ENCODE measurements at regions not wholly inside any gene's neighbourhood (a gene's known extent, or its start where the extent isn't known, plus 50 kb on each side); places are given as distances from the start of the nearest gene placed in this dataset.

DNA sequence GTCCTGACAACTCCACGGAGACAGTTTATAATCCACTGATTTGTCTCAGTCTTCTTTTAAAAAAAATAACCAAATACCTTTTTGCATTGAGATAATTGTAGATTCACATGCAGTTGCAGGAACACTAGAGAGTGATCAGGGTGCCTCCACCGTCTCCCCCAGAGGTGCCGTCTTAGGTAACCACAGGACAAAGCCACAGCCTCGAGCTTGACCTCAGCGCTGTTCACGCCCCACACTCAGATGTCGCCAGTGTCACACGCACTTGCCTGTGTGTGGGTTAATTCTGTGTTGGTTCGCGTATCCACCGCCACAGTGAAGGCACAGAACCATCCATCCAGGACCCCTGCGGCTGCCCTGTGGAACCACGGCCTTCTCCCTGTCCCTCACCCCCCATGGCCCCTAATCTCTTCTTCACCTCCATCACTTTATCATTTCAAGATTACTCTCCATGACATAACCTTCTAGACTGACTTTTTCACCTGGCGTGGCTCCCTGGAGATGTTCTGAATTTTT lies 295.0 kb upstream of the HDAC4 start:
- POLR2A ChIA-PET, result no interaction called here
- H3K27me3 Mint-ChIP-seq (ENCODE audit: insufficient read depth, unreplicated experiment), result peaks cover 60% of the 10 kb centered on the region
- no peak overlapping the region for H3K27ac Mint-ChIP-seq (ENCODE audit: low read depth, unreplicated experiment)
- CTCF ChIA-PET, result no interaction called here
- TF ChIP-seq, protein P1, sequence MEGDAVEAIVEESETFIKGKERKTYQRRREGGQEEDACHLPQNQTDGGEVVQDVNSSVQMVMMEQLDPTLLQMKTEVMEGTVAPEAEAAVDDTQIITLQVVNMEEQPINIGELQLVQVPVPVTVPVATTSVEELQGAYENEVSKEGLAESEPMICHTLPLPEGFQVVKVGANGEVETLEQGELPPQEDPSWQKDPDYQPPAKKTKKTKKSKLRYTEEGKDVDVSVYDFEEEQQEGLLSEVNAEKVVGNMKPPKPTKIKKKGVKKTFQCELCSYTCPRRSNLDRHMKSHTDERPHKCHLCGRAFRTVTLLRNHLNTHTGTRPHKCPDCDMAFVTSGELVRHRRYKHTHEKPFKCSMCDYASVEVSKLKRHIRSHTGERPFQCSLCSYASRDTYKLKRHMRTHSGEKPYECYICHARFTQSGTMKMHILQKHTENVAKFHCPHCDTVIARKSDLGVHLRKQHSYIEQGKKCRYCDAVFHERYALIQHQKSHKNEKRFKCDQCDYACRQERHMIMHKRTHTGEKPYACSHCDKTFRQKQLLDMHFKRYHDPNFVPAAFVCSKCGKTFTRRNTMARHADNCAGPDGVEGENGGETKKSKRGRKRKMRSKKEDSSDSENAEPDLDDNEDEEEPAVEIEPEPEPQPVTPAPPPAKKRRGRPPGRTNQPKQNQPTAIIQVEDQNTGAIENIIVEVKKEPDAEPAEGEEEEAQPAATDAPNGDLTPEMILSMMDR (IDR thresholded peaks at IDR 0.05; ENCODE audit: unreplicated experiment), result no peak
- H3K4me3 Mint-ChIP-seq (ENCODE audit: unreplicated experiment), result no peak overlapping the region
- no peaks in the 10 kb centered on the region for H3K4me1 Mint-ChIP-seq (ENCODE audit: insufficient read depth, unreplicated experiment)
- intact Hi-C loops (cut with micrococcal nuclease), result no loop called here
- no peaks in the 10 kb centered on the region for H3K9me3 Mint-ChIP-seq (ENCODE audit: unreplicated experiment)
- peaks cover 7% of the 10 kb centered on the region for H3K36me3 Mint-ChIP-seq (ENCODE audit: insufficient read depth, unreplicated experiment)
- BruUV-seq (replicated peaks), result no TSS peak
- DNase-seq (ENCODE audit: unreplicated experiment), result no peak

DNA sequence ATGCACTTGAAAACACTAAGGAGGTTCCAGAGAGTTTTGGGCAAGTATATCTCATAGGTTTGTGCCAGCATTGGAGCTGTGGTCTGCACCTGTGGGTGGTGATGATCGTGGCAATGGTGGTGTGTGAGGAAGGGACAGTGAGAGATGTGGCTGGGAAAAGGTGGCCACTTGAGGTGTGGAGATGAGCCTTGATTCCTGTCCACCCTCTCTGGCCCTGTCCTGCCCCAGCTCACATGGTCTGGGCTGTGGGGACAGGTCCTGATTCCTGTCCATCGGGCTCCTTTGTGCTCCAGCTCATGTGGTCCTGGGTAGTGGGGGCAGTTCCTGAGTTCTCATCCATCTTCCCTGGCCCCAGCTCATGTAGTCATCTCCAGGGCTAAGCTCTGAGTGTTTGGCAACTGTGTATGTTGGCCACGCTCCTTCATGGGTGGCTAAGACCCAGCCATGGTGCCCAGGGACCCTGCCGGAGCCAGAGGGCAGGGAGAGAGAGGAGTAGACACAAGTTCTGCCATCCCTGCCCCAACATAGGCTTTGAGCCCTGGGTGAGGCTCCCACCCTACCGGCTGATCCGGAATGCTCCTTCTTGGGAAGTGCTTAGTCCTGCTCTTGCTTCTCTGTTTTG lies 294.4 kb upstream of the HDAC4 start:
- ChIA-PET POLR2A (no interaction called here), CTCF (no interaction called here)
- no peak for DNase-seq (ENCODE audit: unreplicated experiment)
- Mint-ChIP-seq H3K9me3 (ENCODE audit: unreplicated experiment) (no peaks in the 10 kb centered on the region), H3K4me3 (ENCODE audit: unreplicated experiment) (no peak overlapping the region), H3K4me1 (ENCODE audit: insufficient read depth, unreplicated experiment) (no peaks in the 10 kb centered on the region), H3K27me3 (ENCODE audit: insufficient read depth, unreplicated experiment) (peaks cover 54% of the 10 kb centered on the region), H3K27ac (ENCODE audit: low read depth, unreplicated experiment) (no peak overlapping the region), H3K36me3 (ENCODE audit: insufficient read depth, unreplicated experiment) (peaks cover 7% of the 10 kb centered on the region)
- no TSS peak for BruUV-seq (replicated peaks)
- intact Hi-C loops (cut with micrococcal nuclease), result no loop called here
- TF ChIP-seq, protein P1 (IDR thresholded peaks at IDR 0.05; ENCODE audit: unreplicated experiment), result no peak

DNA sequence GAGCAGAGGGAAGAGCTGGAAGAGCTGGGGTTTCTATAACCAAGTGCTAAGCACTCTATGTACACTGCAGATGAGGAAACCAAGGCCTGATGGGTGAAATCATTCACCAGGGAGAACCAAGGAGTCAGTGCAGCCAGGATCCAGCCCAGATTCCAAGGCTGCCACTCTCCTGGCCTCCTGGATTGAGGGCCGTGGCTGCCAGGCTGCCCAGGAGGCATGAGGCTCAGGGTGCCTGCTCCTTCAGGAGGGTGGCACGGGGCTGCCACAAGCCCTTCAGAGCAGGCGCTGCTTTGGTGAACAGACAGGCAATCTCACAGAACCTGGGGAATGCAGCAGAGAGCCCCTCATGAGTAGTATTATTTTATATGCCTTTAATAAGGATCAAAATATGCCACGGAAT lies 293.7 kb upstream of the HDAC4 start:
- ChIA-PET CTCF (no interaction called here), POLR2A (no interaction called here)
- Mint-ChIP-seq H3K9me3 (ENCODE audit: unreplicated experiment) (no peaks in the 10 kb centered on the region), H3K4me3 (ENCODE audit: unreplicated experiment) (no peak overlapping the region), H3K4me1 (ENCODE audit: insufficient read depth, unreplicated experiment) (no peaks in the 10 kb centered on the region), H3K36me3 (ENCODE audit: insufficient read depth, unreplicated experiment) (peaks cover 7% of the 10 kb centered on the region), H3K27ac (ENCODE audit: low read depth, unreplicated experiment) (no peak overlapping the region), H3K27me3 (ENCODE audit: insufficient read depth, unreplicated experiment) (peaks cover 47% of the 10 kb centered on the region)
- BruUV-seq (replicated peaks), result no TSS peak
- intact Hi-C loops (cut with micrococcal nuclease), result no loop called here
- no peak for DNase-seq (ENCODE audit: unreplicated experiment)
- TF ChIP-seq, protein P1 (IDR thresholded peaks at IDR 0.05; ENCODE audit: unreplicated experiment), result no peak

DNA sequence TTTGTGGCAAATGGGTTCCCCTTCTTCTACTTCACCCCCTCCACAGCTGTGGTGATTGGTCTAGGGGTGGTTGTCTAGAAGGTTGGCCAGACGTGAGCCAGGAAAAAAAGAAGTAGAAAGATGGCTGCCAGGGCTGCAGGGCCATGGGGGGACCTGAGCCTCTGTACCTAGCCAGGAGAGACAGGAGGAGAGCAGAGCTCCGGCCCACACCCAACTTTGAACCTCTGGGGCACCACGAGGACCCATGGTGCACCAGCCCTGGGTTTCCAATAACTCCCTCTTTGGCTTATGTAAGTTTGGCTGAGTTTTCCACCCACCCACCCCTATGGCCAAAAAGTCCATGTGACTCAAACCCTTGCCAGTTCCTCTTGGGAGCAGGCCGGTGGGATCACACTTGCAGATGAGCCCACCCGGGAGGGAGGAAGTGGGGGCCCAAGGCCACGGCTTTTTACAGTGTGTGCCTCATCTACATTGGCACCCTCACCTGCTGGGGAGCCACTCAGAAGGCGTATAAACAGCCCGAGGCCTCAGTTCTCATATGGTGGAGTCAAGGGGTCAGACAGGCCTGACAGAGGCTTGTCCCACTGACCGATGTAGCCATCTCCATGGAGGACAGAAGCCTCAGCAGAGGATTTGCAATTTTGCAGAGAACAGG lies 293.1 kb upstream of the HDAC4 start:
- Mint-ChIP-seq H3K4me3 (ENCODE audit: unreplicated experiment) (no peak overlapping the region), H3K27me3 (ENCODE audit: insufficient read depth, unreplicated experiment) (peaks cover 50% of the 10 kb centered on the region), H3K4me1 (ENCODE audit: insufficient read depth, unreplicated experiment) (no peaks in the 10 kb centered on the region), H3K36me3 (ENCODE audit: insufficient read depth, unreplicated experiment) (peaks cover 7% of the 10 kb centered on the region), H3K27ac (ENCODE audit: low read depth, unreplicated experiment) (no peak overlapping the region), H3K9me3 (ENCODE audit: unreplicated experiment) (no peaks in the 10 kb centered on the region)
- intact Hi-C loops (cut with micrococcal nuclease), result no loop called here
- ChIA-PET CTCF (no interaction called here), POLR2A (no interaction called here)
- DNase-seq (ENCODE audit: unreplicated experiment), result no peak
- BruUV-seq (replicated peaks), result no TSS peak
- TF ChIP-seq, protein P1 (IDR thresholded peaks at IDR 0.05; ENCODE audit: unreplicated experiment), result no peak

Measured in MCF 10A (cell line).